SK-N-SH (cell line): ENCODE measurements at regions not wholly inside any gene's neighbourhood (a gene's known extent, or its start where the extent isn't known, plus 50 kb on each side); places are given as distances from the start of the nearest gene placed in this dataset.

Source experiments
- CTCF ChIA-PET: fragments of 300-600, 350-600 bp; formaldehyde crosslinking; extraction: SDS; loops from one replicate; lab custom pipeline; 2021; lab: Yijun Ruan, JAX
- POLR2A ChIA-PET: fragments of 350-600 bp; sonication (Branson Sonifier 250); formaldehyde crosslinking; extraction: SDS; loops from one replicate; lab custom pipeline; 2020; ENCODE audit warnings: antibody characterized with exemption, inconsistent platforms; lab: Yijun Ruan, JAX
- DNase-seq: peaks from one replicate; pipeline ENCODE4 v3.0.0; 2012
- H2AFZ ChIP-seq: fragments of 200-600 bp; sonication (generic); 2 replicates; pipeline ENCODE4 v1.8.1; 2016; ENCODE audit warnings: antibody characterized with exemption, mild to moderate bottlenecking, low read depth
- H3F3A ChIP-seq: fragments of 200-600 bp; sonication (generic); replicated peaks from 2 replicates; pipeline ENCODE3; 2016; ENCODE audit warnings: antibody characterized with exemption, mild to moderate bottlenecking; ENCODE audit not compliant: insufficient read depth
- H3K27ac ChIP-seq, 2 experiments: fragments of 200-500 bp in 1 of 2; fragments of 200-600 bp in 1 of 2; sonication (Bioruptor generic) in 1 of 2; sonication (generic), shearing (Covaris generic) in 1 of 2; 2 replicates each; pipeline versions ENCODE4 v1.5.1 to v1.6.1; 2014 to 2016; ENCODE audit warnings: low read depth in 2 of 2, inconsistent platforms in 1 of 2, low read length in 1 of 2, mild to moderate bottlenecking in 1 of 2, mixed read lengths in 1 of 2
- H3K27me3 ChIP-seq: fragments of 200-600 bp; sonication (generic), shearing (Covaris generic); 2 replicates; pipeline ENCODE4 v1.6.1; 2016; ENCODE audit warnings: mixed run types; ENCODE audit not compliant: insufficient read depth
- H3K36me3 ChIP-seq, 2 experiments: fragments of 200-500 bp in 1 of 2; fragments of 200-600 bp in 1 of 2; sonication (Bioruptor generic) in 1 of 2; sonication (generic) in 1 of 2; replicated peaks in 1 of 2; 2 replicates each; pipeline versions ENCODE3 to v1.5.1; 2014 to 2016; ENCODE audit warnings: low read length in 1 of 2, mild to moderate bottlenecking in 1 of 2; ENCODE audit not compliant: insufficient read depth in 2 of 2, control insufficient read depth in 1 of 2
- H3K4me1 ChIP-seq, 2 experiments: fragments of 200-500 bp in 1 of 2; fragments of 200-600 bp in 1 of 2; sonication (Bioruptor generic) in 1 of 2; sonication (generic), shearing (Covaris generic) in 1 of 2; 2 replicates each; pipeline versions ENCODE4 v1.5.1 to v1.6.1; 2014 to 2016; ENCODE audit warnings: low read depth in 1 of 2, low read length in 1 of 2, mixed run types in 1 of 2; ENCODE audit not compliant: insufficient read depth in 2 of 2, control insufficient read depth in 1 of 2
- H3K4me2 ChIP-seq: fragments of 200-600 bp; sonication (generic), shearing (Covaris generic); 2 replicates; pipeline ENCODE4 v1.6.1; 2017; ENCODE audit warnings: mixed run types
- H3K4me3 ChIP-seq, 2 experiments: fragments of 200-500 bp in 1 of 2; fragments of 200-600 bp in 1 of 2; sonication (Bioruptor generic) in 1 of 2; sonication (generic), shearing (Covaris generic) in 1 of 2; 2 replicates each; pipeline versions ENCODE4 v1.5.1 to v1.8.1; 2014 to 2016; ENCODE audit warnings: low read depth in 2 of 2, inconsistent platforms in 1 of 2, low read length in 1 of 2, mild to moderate bottlenecking in 1 of 2, mixed read lengths in 1 of 2, moderate library complexity in 1 of 2
- H3K79me2 ChIP-seq: fragments of 200-600 bp; sonication (generic); 2 replicates; pipeline ENCODE4 v1.8.1; 2017; ENCODE audit warnings: mild to moderate bottlenecking; ENCODE audit not compliant: insufficient read depth
- H3K9ac ChIP-seq: fragments of 200-600 bp; sonication (generic); 2 replicates; pipeline ENCODE4 v1.6.1; 2017; ENCODE audit warnings: mixed run types
- H3K9me2 ChIP-seq: fragments of 200-600 bp; sonication (generic); 2 replicates; pipeline ENCODE4 v1.6.1; 2017; ENCODE audit warnings: mixed run types
- H3K9me3 ChIP-seq: fragments of 200-600 bp; sonication (generic); 2 replicates; pipeline ENCODE4 v1.6.1; 2017; ENCODE audit warnings: mixed run types, mild to moderate bottlenecking, moderate library complexity
- H4K20me1 ChIP-seq: fragments of 200-600 bp; sonication (generic); 2 replicates; pipeline ENCODE4 v1.6.1; 2017; ENCODE audit warnings: mild to moderate bottlenecking, mixed run types; ENCODE audit not compliant: insufficient read depth
- CTCF ChIP-seq: fragments of 200-600 bp; sonication (generic); IDR thresholded peaks from 2 replicates; pipeline ENCODE4 v1.6.1; 2017; ENCODE audit warnings: antibody characterized with exemption, mild to moderate bottlenecking, moderate library complexity
- EP300 ChIP-seq, 2 experiments: IDR thresholded peaks; 2 replicates each; pipeline versions ENCODE4 v1.4.0 to v1.6.1; 2012; ENCODE audit warnings: borderline replicate concordance in 1 of 2, low read depth in 1 of 2, low read length in 1 of 2
- EZH2phosphoT487 ChIP-seq: fragments of 200-600 bp; sonication (generic); IDR thresholded peaks from 2 replicates; pipeline ENCODE4 v1.6.1; 2017; ENCODE audit warnings: low read depth, mixed run types, mild to moderate bottlenecking, antibody characterized with exemption, moderate library complexity, borderline replicate concordance
- IRF3 ChIP-seq: fragments of 150-350 bp; IDR thresholded peaks from 2 replicates; pipeline ENCODE4 v1.6.1; 2016; ENCODE audit warnings: mild to moderate bottlenecking, low read depth, low read length
- JUND ChIP-seq: IDR thresholded peaks from 2 replicates; pipeline ENCODE4 v1.4.0; 2012
- RAD21 ChIP-seq: IDR thresholded peaks from 2 replicates; pipeline ENCODE4 v1.6.1; 2012; ENCODE audit warnings: mild to moderate bottlenecking, low read length
- RCOR1 ChIP-seq: fragments of 150-350 bp; IDR thresholded peaks from 2 replicates; pipeline ENCODE4 v1.6.1; 2017; ENCODE audit warnings: antibody characterized with exemption, low read length
- RXRA ChIP-seq: IDR thresholded peaks from 2 replicates; pipeline ENCODE4 v1.4.0; 2012; ENCODE audit warnings: low read depth, mild to moderate bottlenecking, borderline replicate concordance
- SIN3A ChIP-seq: IDR thresholded peaks from 2 replicates; pipeline ENCODE4 v1.6.1; 2012; ENCODE audit warnings: low read depth, mild to moderate bottlenecking, low read length, moderate library complexity, borderline replicate concordance
- TAF1 ChIP-seq: IDR thresholded peaks from 2 replicates; pipeline ENCODE4 v1.6.1; 2012; ENCODE audit warnings: low read depth, mild to moderate bottlenecking, low read length, moderate library complexity, borderline replicate concordance
- USF1 ChIP-seq: IDR thresholded peaks from 2 replicates; pipeline ENCODE4 v1.4.0; 2012; ENCODE audit warnings: low read depth, borderline replicate concordance
- whole genome bisulfite sequencing: methylation state at CpG from one replicate; pipeline ENCODE4 v1.1.6; 2017; ENCODE audit warnings: low lambda C conversion rate; 5-methylcytosine and 5-hydroxymethylcytosine counted together
- TF ChIP-seq, protein P1 (sequence below): IDR thresholded peaks from 2 replicates; pipeline ENCODE4 v1.4.0; 2012; ENCODE audit warnings: low read depth

DNA sequence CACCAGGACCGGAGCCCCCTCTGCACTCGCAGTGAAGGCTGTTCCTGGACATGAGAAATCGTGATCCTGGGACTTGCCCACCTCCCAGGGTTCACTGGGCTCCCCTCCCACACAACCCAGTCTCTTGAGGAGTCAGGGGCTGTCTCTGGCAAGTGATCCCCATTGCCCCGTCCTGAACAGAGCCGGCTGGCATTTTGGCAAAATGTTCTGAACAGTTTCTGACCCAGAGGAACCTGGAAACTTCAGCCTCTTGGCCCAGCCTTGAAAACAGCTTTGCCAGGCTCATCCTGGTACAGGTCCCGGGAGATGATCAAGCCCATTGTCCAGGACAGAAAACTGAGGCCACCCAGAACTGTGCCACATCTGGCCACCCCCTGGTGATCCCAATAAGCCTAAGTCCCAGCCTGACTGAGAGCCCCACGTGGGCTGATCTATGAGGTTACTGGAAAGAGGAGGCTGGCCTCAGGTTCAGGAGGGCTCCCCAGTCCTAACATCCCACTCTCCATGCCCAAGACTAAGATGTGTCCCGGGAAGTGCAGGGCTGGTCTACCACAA is 115.7 kb downstream of the OAT start:
- Histone ChIP-seq H4K20me1 (no peaks in the 10 kb centered on the region), H3K36me3 (no peaks in the 10 kb centered on the region), H3K27ac (no peak overlapping the region), H3K9ac (no peak overlapping the region), H3K79me2 (no peaks in the 10 kb centered on the region), H3F3A (no peaks in the 10 kb centered on the region), H2AFZ (no peak overlapping the region), H3K27me3 (no peaks in the 10 kb centered on the region), H3K4me1 (no peaks in the 10 kb centered on the region)
- DNase-seq, result no peak
- CTCF ChIA-PET, result interaction anchor here (1.8 kb wide), 1 partner anchor 9 kb away, joined by 6 read pairs; no protein-coding TSS in a partner anchor
- TF ChIP-seq TAF1 (no peak), RXRA (no peak), CTCF (no peak), RCOR1 (no peak), USF1 (no peak), EZH2phosphoT487 (no peak), EP300 (IDR thresholded peaks at IDR 0.05; ENCODE audit: borderline replicate concordance in 1 of 2, low read depth in 1 of 2, low read length in 1 of 2) (no peak), IRF3 (no peak), SIN3A (no peak), RAD21 (no peak)
- TF ChIP-seq, protein P1, sequence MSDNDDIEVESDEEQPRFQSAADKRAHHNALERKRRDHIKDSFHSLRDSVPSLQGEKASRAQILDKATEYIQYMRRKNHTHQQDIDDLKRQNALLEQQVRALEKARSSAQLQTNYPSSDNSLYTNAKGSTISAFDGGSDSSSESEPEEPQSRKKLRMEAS, result no peak
- TF ChIP-seq, all 33 proteins: peak for 0
- POLR2A ChIA-PET, result no interaction called here
- Histone ChIP-seq H3K4me3 (no peak overlapping the region), H3K4me2 (no peak overlapping the region), H3K9me3 (no peaks in the 10 kb centered on the region), H3K9me2 (no peaks in the 10 kb centered on the region)
- WGBS, result 21% methylated on average over 7 of the region's 8 CpGs

GRCh38 chr10:124301736-124302135 is 117.0 kb downstream of the OAT start:
- H3K9ac ChIP-seq, result no peak overlapping the region
- no peaks in the 10 kb centered on the region for H3K79me2 ChIP-seq
- POLR2A ChIA-PET, result no interaction called here
- no peak for TF ChIP-seq JUND
- TF ChIP-seq, all 33 proteins: peak for 0
- H3K4me1 ChIP-seq, result peaks cover 0 to under 1% of the 10 kb centered on the region in 2 experiments; a peak in 1 of 4 replicates
- no peaks in the 10 kb centered on the region for H3F3A ChIP-seq
- H2AFZ ChIP-seq, result no peak overlapping the region
- no peak for DNase-seq
- H3K4me3 ChIP-seq, result no peak overlapping the region
- H3K9me2 ChIP-seq, result no peaks in the 10 kb centered on the region
- H4K20me1 ChIP-seq, result no peaks in the 10 kb centered on the region
- no peak overlapping the region for H3K4me2 ChIP-seq
- no peaks in the 10 kb centered on the region for H3K27me3 ChIP-seq
- CTCF ChIA-PET, result interaction anchor here (0.9 to 1.8 kb wide), 4 partner anchors 10 to 716 kb away, joined by 3 to 6 read pairs (median 4); no protein-coding TSS in a partner anchor
- 39% methylated on average over 9 of the region's 9 CpGs for WGBS
- no peaks in the 10 kb centered on the region for H3K9me3 ChIP-seq
- H3K36me3 ChIP-seq, result no peaks in the 10 kb centered on the region
- H3K27ac ChIP-seq, result no peak overlapping the region
